NB4 (cell line): ENCODE measurements at regions not wholly inside any gene's neighbourhood (a gene's known extent, or its start where the extent isn't known, plus 50 kb on each side); places are given as distances from the start of the nearest gene placed in this dataset.

Source experiments
- CTCF ChIP-seq: IDR thresholded peaks from one replicate; pipeline ENCODE4 v1.5.1; 2012; ENCODE audit warnings: low read depth, low read length
- MAX ChIP-seq: IDR thresholded peaks from 2 replicates; pipeline ENCODE4 v1.6.1; 2011; ENCODE audit warnings: low read depth, low read length
- MYC ChIP-seq: IDR thresholded peaks from 2 replicates; pipeline ENCODE4 v1.6.1; 2011; ENCODE audit warnings: low read depth, low read length
- POLR2A ChIP-seq: IDR thresholded peaks from 2 replicates; pipeline ENCODE4 v1.6.1; 2011; ENCODE audit warnings: mild to moderate bottlenecking; ENCODE audit not compliant: insufficient read length; ENCODE audit errors: extremely low read depth

- no peak for TF ChIP-seq CTCF
- no peak for TF ChIP-seq MYC
- TF ChIP-seq POLR2A: no peak
- TF ChIP-seq MAX: no peak
Observed at GRCh38 chr2:51165534-51166260, 133.8 kb upstream of the NRXN1 start.
